ENCODE measurements at regions not wholly inside any gene's neighbourhood (a gene's known extent, or its start where the extent isn't known, plus 50 kb on each side); places are given as distances from the start of the nearest gene placed in this dataset.

DNA sequence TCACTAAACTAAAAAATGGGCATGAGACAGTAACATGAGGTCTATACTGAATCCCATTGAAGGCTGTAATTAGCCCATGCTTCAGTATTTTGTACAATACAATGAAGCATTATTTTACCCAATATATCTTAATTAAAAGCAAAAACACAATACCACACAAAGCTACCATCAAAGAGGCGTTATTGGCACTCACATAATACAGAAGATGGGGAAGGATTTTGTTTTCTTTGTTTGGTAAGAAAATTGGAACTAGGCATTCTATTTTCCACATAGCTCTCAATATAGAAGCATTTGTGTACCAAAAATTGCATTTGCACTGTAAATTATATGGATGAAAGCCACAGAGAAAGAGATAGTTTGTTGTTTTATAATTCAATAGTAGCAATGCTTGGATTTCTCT, 761.0 kb downstream of the EFNA5 start:
- TF ChIP-seq, protein P1, sequence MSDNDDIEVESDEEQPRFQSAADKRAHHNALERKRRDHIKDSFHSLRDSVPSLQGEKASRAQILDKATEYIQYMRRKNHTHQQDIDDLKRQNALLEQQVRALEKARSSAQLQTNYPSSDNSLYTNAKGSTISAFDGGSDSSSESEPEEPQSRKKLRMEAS (IDR thresholded peaks at IDR 0.05) = no peak
- TF ChIP-seq EP300 (IDR thresholded peaks at IDR 0.05; ENCODE audit: borderline replicate concordance) = no peak
